ENCODE measurements at regions not wholly inside any gene's neighbourhood (a gene's known extent, or its start where the extent isn't known, plus 50 kb on each side); places are given as distances from the start of the nearest gene placed in this dataset.

DNA sequence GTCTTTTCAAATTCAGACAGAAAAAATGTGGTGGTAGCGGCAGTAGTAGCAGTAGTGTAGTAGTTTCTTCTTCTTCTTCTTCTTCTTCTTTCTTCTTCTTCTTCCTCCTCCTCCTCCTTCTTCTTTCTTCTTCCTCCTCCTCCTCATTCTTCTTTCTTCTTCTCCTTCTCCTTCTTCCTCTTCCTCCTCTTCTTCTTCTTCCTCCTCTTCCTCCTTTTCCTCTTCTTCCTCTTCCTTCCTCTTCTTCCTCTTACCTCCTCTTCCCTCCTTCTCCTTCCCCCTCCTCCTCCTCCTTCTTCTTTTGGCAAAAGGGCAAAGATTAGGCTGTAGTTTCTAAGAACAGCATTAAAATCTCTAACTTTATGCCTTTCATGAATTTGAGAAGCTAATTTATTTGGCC, 59.6 kb upstream of the INSM2 start (continued):
- TF ChIP-seq, protein P1, sequence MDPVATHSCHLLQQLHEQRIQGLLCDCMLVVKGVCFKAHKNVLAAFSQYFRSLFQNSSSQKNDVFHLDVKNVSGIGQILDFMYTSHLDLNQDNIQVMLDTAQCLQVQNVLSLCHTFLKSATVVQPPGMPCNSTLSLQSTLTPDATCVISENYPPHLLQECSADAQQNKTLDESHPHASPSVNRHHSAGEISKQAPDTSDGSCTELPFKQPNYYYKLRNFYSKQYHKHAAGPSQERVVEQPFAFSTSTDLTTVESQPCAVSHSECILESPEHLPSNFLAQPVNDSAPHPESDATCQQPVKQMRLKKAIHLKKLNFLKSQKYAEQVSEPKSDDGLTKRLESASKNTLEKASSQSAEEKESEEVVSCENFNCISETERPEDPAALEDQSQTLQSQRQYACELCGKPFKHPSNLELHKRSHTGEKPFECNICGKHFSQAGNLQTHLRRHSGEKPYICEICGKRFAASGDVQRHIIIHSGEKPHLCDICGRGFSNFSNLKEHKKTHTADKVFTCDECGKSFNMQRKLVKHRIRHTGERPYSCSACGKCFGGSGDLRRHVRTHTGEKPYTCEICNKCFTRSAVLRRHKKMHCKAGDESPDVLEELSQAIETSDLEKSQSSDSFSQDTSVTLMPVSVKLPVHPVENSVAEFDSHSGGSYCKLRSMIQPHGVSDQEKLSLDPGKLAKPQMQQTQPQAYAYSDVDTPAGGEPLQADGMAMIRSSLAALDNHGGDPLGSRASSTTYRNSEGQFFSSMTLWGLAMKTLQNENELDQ (CRISPR knock-in tag; IDR thresholded peaks at IDR 0.05; ENCODE audit: borderline replicate concordance) = no peak
- TF ChIP-seq, protein P2, sequence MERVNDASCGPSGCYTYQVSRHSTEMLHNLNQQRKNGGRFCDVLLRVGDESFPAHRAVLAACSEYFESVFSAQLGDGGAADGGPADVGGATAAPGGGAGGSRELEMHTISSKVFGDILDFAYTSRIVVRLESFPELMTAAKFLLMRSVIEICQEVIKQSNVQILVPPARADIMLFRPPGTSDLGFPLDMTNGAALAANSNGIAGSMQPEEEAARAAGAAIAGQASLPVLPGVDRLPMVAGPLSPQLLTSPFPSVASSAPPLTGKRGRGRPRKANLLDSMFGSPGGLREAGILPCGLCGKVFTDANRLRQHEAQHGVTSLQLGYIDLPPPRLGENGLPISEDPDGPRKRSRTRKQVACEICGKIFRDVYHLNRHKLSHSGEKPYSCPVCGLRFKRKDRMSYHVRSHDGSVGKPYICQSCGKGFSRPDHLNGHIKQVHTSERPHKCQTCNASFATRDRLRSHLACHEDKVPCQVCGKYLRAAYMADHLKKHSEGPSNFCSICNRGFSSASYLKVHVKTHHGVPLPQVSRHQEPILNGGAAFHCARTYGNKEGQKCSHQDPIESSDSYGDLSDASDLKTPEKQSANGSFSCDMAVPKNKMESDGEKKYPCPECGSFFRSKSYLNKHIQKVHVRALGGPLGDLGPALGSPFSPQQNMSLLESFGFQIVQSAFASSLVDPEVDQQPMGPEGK (CRISPR knock-in tag; IDR thresholded peaks at IDR 0.05) = no peak
- TF ChIP-seq, protein P3, sequence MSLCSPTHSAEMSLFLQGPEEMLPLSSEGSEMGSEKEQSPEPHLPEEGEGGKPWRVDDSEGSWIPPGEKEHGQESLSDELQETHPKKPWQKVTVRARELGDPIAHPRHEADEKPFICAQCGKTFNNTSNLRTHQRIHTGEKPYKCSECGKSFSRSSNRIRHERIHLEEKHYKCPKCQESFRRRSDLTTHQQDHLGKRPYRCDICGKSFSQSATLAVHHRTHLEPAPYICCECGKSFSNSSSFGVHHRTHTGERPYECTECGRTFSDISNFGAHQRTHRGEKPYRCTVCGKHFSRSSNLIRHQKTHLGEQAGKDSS (CRISPR knock-in tag; IDR thresholded peaks at IDR 0.05; ENCODE audit: borderline replicate concordance, low read depth) = no peak
- no peak for TF ChIP-seq ZNF781 (CRISPR knock-in tag; IDR thresholded peaks at IDR 0.05; ENCODE audit: borderline replicate concordance, not compliant biosample characterization)
- no peak for TF ChIP-seq WIZ (CRISPR knock-in tag; IDR thresholded peaks at IDR 0.05)
- TF ChIP-seq, protein P4, sequence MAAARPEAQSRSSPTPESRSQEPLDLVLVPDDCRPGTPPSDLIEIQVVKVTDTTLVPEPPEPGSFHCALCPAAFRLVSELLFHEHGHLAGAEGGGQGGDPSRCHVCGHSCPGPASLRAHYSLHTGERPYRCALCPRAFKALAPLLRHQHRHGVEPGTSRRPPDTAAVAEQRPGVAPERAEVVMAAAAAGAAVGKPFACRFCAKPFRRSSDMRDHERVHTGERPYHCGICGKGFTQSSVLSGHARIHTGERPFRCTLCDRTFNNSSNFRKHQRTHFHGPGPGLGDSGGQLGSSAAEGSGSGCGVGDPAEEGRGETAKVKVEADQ (CRISPR knock-in tag; IDR thresholded peaks at IDR 0.05; ENCODE audit: borderline replicate concordance) = no peak
